ENCODE measurements at regions not wholly inside any gene's neighbourhood (a gene's known extent, or its start where the extent isn't known, plus 50 kb on each side); places are given as distances from the start of the nearest gene placed in this dataset.

GRCh38 chr9:135297456-135298075 lies 182.0 kb upstream of the PPP1R26 start:
- Histone ChIP-seq H3K9ac (ENCODE audit: low read depth, low read length) (no peak overlapping the region), H3K36me3 (ENCODE audit: insufficient read depth, low read length) (no peaks in the 10 kb centered on the region), H3K4me1 (ENCODE audit: insufficient read depth, low read length) (peaks cover 23% of the 10 kb centered on the region), H3K9me3 (ENCODE audit: control insufficient read depth, insufficient read depth, low read length) (no peaks in the 10 kb centered on the region)

- Histone ChIP-seq H3K36me3 (ENCODE audit: insufficient read depth, low read length) (no peaks in the 10 kb centered on the region), H3K9me3 (ENCODE audit: control insufficient read depth, insufficient read depth, low read length) (no peaks in the 10 kb centered on the region), H3K9ac (ENCODE audit: low read depth, low read length) (no peak overlapping the region), H3K4me1 (ENCODE audit: insufficient read depth, low read length) (peaks cover 23% of the 10 kb centered on the region)
These were observed 180.4 kb upstream of the PPP1R26 start for GRCh38 chr9:135299239-135299590.

GRCh38 chr9:135299651-135300345 lies 179.8 kb upstream of the PPP1R26 start:
- peaks cover 23% of the 10 kb centered on the region for H3K4me1 ChIP-seq (ENCODE audit: insufficient read depth, low read length)

GRCh38 chr9:135300346-135301141 lies 179.0 kb upstream of the PPP1R26 start:
- Histone ChIP-seq H3K9me3 (ENCODE audit: control insufficient read depth, insufficient read depth, low read length) (no peaks in the 10 kb centered on the region), H3K4me1 (ENCODE audit: insufficient read depth, low read length) (peaks cover 17% of the 10 kb centered on the region), H3K9ac (ENCODE audit: low read depth, low read length) (no peak overlapping the region), H3K36me3 (ENCODE audit: insufficient read depth, low read length) (no peaks in the 10 kb centered on the region)

More at GRCh38 chr9:135299651-135300345, 179.8 kb upstream of the PPP1R26 start:
- H3K36me3 ChIP-seq (ENCODE audit: insufficient read depth, low read length): no peaks in the 10 kb centered on the region
- no peaks in the 10 kb centered on the region for H3K9me3 ChIP-seq (ENCODE audit: control insufficient read depth, insufficient read depth, low read length)
- H3K9ac ChIP-seq (ENCODE audit: low read depth, low read length): no peak overlapping the region

GRCh38 chr9:135301271-135302263 lies 178.0 kb upstream of the PPP1R26 start:
- Histone ChIP-seq H3K4me1 (ENCODE audit: insufficient read depth, low read length) (peaks cover 7% of the 10 kb centered on the region; the same call in 1 of the 2 replicates), H3K9me3 (ENCODE audit: control insufficient read depth, insufficient read depth, low read length) (no peaks in the 10 kb centered on the region), H3K9ac (ENCODE audit: low read depth, low read length) (no peak overlapping the region), H3K36me3 (ENCODE audit: insufficient read depth, low read length) (no peaks in the 10 kb centered on the region)

- H3K36me3 ChIP-seq (ENCODE audit: insufficient read depth, low read length): no peaks in the 10 kb centered on the region
- no peaks in the 10 kb centered on the region for H3K9me3 ChIP-seq (ENCODE audit: control insufficient read depth, insufficient read depth, low read length)
- H3K9ac ChIP-seq (ENCODE audit: low read depth, low read length): no peak overlapping the region
- no peaks in the 10 kb centered on the region for H3K4me1 ChIP-seq (ENCODE audit: insufficient read depth, low read length)
These were observed 177.0 kb upstream of the PPP1R26 start for GRCh38 chr9:135302329-135303279.

DNA sequence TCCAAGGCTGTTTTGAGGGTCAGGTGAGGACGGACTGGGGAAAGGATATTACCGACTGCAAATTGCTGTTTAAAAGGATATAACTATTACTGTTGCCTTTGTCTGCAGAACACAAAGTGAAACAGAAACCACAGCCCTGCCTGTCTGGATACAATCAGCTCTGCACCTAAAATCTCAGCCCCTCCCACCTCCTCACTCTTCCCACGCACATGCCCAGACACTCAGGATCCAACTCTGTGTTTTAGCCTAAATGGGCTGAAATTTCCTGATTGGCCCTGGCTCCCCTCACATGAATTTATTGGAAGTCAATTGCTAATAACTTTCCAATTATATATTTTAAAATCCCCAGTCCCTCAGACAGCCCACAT lies 176.3 kb upstream of the PPP1R26 start:
- H3K9me3 ChIP-seq (ENCODE audit: control insufficient read depth, insufficient read depth, low read length): no peaks in the 10 kb centered on the region
- H3K4me1 ChIP-seq (ENCODE audit: insufficient read depth, low read length): no peaks in the 10 kb centered on the region
- H3K36me3 ChIP-seq (ENCODE audit: insufficient read depth, low read length): no peaks in the 10 kb centered on the region
- no peak overlapping the region for H3K9ac ChIP-seq (ENCODE audit: low read depth, low read length)

DNA sequence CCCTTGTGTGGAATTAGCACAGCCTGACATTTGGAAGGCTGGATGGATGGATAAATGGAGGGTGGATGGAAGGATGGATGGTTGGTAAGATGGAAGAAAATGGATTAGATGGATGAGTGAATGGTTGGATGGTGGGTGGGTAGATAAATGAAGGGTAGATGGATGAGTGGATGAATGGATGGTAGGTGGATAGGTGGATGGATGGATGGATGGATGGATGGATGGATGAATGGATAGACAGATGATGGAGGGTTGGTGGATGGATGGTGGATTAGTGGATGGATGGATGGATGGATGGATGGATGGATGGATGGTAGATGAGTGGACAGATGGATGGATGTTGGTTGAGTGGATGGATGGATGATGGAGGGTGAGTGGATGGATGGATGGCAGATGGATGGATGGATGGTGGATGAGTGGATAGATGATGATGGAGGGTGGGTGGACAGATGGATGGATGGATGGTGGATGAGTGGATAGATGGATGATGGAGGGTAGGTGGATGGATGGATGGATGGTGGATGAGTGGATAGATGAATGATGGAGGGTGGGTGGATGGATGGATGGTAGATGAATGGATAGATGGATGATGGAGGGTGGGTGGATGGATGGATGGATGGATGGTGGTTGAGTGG lies 175.6 kb upstream of the PPP1R26 start:
- H3K36me3 ChIP-seq (ENCODE audit: insufficient read depth, low read length): no peaks in the 10 kb centered on the region
- no peaks in the 10 kb centered on the region for H3K4me1 ChIP-seq (ENCODE audit: insufficient read depth, low read length)
- no peaks in the 10 kb centered on the region for H3K9me3 ChIP-seq (ENCODE audit: control insufficient read depth, insufficient read depth, low read length)
- no peak overlapping the region for H3K9ac ChIP-seq (ENCODE audit: low read depth, low read length)

DNA sequence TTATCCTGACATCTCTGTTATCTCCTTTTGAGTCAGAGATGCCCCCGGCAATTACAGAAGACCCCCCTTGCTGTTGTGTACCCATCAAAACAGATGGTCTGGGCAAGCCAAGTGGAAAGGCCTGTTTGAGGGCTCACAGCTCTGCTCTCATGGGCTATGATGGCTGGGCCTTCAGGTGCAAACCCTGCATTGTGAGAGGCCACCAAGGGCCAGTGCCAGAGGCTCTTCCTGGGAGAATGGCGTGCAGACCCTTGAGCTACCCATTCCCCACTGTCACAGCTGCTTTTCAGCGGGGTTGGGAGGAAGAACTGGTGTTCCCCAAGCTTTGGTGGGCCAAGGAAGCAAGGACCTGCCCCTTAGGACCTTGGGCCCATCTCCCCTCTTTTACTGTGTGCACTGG lies 174.7 kb upstream of the PPP1R26 start:
- no peaks in the 10 kb centered on the region for H3K9me3 ChIP-seq (ENCODE audit: control insufficient read depth, insufficient read depth, low read length)
- H3K36me3 ChIP-seq (ENCODE audit: insufficient read depth, low read length): no peaks in the 10 kb centered on the region
- no peak overlapping the region for H3K9ac ChIP-seq (ENCODE audit: low read depth, low read length)
- H3K4me1 ChIP-seq (ENCODE audit: insufficient read depth, low read length): no peaks in the 10 kb centered on the region

- Histone ChIP-seq H3K4me1 (ENCODE audit: insufficient read depth, low read length) (no peaks in the 10 kb centered on the region), H3K36me3 (ENCODE audit: insufficient read depth, low read length) (no peaks in the 10 kb centered on the region), H3K9ac (ENCODE audit: low read depth, low read length) (no peak overlapping the region), H3K9me3 (ENCODE audit: control insufficient read depth, insufficient read depth, low read length) (no peaks in the 10 kb centered on the region)
These were observed 173.9 kb upstream of the PPP1R26 start for GRCh38 chr9:135305546-135306180.

GRCh38 chr9:135306699-135307098 lies 172.9 kb upstream of the PPP1R26 start:
- Histone ChIP-seq H3K9me3 (ENCODE audit: control insufficient read depth, insufficient read depth, low read length) (no peaks in the 10 kb centered on the region), H3K4me1 (ENCODE audit: insufficient read depth, low read length) (no peaks in the 10 kb centered on the region), H3K36me3 (ENCODE audit: insufficient read depth, low read length) (no peaks in the 10 kb centered on the region), H3K9ac (ENCODE audit: low read depth, low read length) (no peak overlapping the region)

GRCh38 chr9:135307300-135307699 lies 172.3 kb upstream of the PPP1R26 start:
- Histone ChIP-seq H3K36me3 (ENCODE audit: insufficient read depth, low read length) (no peaks in the 10 kb centered on the region), H3K4me1 (ENCODE audit: insufficient read depth, low read length) (no peaks in the 10 kb centered on the region), H3K9ac (ENCODE audit: low read depth, low read length) (no peak overlapping the region), H3K9me3 (ENCODE audit: control insufficient read depth, insufficient read depth, low read length) (peaks cover 5% of the 10 kb centered on the region; the same call in 1 of the 2 replicates)
